ENCODE measurements at regions not wholly inside any gene's neighbourhood (a gene's known extent, or its start where the extent isn't known, plus 50 kb on each side); places are given as distances from the start of the nearest gene placed in this dataset.

DNA sequence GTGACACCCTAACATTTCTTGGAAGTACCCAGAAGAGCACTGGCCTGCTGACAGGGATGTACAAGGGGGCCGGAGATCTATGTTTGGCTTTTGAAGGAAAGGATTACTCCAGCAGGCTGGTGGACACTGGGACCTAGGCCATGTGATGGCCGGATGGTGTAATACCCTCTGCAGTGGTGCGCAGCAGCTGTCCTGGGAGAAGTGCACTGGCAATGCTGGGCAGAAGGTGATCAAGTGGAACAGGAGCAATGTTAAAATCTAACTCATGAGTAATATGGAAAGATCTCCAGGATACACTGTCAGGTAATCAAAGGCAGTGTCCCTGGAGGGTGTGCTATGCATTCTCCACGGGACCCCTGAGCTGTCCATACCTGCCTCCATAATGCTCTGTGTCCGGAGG, 71.2 kb upstream of the POMGNT2 start:
- ATAC-seq (no peak), DNase-seq (no peak)
- Histone ChIP-seq H3K4me3 (no peak overlapping the region), H3K27ac (no peak overlapping the region), H3K27me3 (no peaks in the 10 kb centered on the region), H3K4me1 (peaks cover 0 to 8% of the 10 kb centered on the region in 2 donors), H3K9me3 (no peaks in the 10 kb centered on the region), H3K36me3 (no peaks in the 10 kb centered on the region)
- intact Hi-C loops (cut with DNase I; ENCODE audit: low total_unique reads): no loop called here
- TF ChIP-seq POLR2A (IDR thresholded peaks at IDR 0.05): no peak
- TF ChIP-seq, protein P1, sequence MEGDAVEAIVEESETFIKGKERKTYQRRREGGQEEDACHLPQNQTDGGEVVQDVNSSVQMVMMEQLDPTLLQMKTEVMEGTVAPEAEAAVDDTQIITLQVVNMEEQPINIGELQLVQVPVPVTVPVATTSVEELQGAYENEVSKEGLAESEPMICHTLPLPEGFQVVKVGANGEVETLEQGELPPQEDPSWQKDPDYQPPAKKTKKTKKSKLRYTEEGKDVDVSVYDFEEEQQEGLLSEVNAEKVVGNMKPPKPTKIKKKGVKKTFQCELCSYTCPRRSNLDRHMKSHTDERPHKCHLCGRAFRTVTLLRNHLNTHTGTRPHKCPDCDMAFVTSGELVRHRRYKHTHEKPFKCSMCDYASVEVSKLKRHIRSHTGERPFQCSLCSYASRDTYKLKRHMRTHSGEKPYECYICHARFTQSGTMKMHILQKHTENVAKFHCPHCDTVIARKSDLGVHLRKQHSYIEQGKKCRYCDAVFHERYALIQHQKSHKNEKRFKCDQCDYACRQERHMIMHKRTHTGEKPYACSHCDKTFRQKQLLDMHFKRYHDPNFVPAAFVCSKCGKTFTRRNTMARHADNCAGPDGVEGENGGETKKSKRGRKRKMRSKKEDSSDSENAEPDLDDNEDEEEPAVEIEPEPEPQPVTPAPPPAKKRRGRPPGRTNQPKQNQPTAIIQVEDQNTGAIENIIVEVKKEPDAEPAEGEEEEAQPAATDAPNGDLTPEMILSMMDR (IDR thresholded peaks at IDR 0.05 in 4 of 5, conservative IDR thresholded peaks at IDR 0.05 in 1 of 5): no peak
- in situ Hi-C loops (cut with MboI; ENCODE audit: low sequenced_read_pairs in 4 of 4): no loop called here

DNA sequence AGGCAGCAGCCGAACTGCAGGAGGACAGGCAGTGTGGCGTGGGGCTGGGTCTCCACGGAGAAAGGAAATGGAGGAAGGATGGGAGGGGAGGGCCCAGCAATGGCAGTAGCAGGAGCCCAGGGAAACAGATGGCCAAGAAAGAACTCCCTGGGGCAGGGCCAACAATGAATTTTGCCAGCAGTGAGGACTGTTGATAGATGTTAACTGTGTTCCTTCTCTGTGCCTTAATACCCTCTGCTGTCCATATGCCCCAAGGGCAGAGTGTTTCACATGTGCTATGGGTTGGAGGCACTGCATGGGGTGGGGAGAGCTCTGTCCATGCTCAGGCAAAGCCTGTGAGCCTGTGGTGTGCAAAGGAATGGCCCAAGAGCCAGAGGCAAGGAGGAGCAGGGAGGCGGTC, 70.8 kb upstream of the POMGNT2 start:
- Histone ChIP-seq H3K27ac (no peak overlapping the region), H3K4me3 (no peak overlapping the region), H3K9me3 (no peaks in the 10 kb centered on the region), H3K4me1 (peaks cover 0 to 8% of the 10 kb centered on the region in 2 donors), H3K27me3 (no peaks in the 10 kb centered on the region), H3K36me3 (no peaks in the 10 kb centered on the region)
- no peak for DNase-seq
- ATAC-seq: peak in 1 of 2 donors; percentile 30
- intact Hi-C loops (cut with DNase I; ENCODE audit: low total_unique reads): no loop called here
- in situ Hi-C loops (cut with MboI; ENCODE audit: low sequenced_read_pairs in 4 of 4): no loop called here
- no peak for TF ChIP-seq POLR2A (IDR thresholded peaks at IDR 0.05)
- TF ChIP-seq, protein P1 (IDR thresholded peaks at IDR 0.05 in 4 of 5, conservative IDR thresholded peaks at IDR 0.05 in 1 of 5): no peak

- TF ChIP-seq, protein P1 (IDR thresholded peaks at IDR 0.05 in 4 of 5, conservative IDR thresholded peaks at IDR 0.05 in 1 of 5): no peak
- TF ChIP-seq POLR2A (IDR thresholded peaks at IDR 0.05): no peak
- intact Hi-C loops (cut with DNase I; ENCODE audit: low total_unique reads): no loop called here
- no peak for DNase-seq
- H3K4me3 ChIP-seq: no peak overlapping the region
- no peak for ATAC-seq
- H3K27ac ChIP-seq: no peak overlapping the region
- H3K27me3 ChIP-seq: no peaks in the 10 kb centered on the region
- no peaks in the 10 kb centered on the region for H3K9me3 ChIP-seq
- in situ Hi-C loops (cut with MboI; ENCODE audit: low sequenced_read_pairs in 4 of 4): no loop called here
- peaks cover 0 to 8% of the 10 kb centered on the region in 2 donors for H3K4me1 ChIP-seq
- no peaks in the 10 kb centered on the region for H3K36me3 ChIP-seq
These were observed 69.7 kb upstream of the POMGNT2 start for GRCh38 chr3:43175541-43175940.

GRCh38 chr3:43173949-43174348, 68.1 kb upstream of the POMGNT2 start:
- H3K9me3 ChIP-seq: no peaks in the 10 kb centered on the region
- H3K27me3 ChIP-seq: no peaks in the 10 kb centered on the region
- ATAC-seq: no peak
- in situ Hi-C loops (cut with MboI; ENCODE audit: low sequenced_read_pairs in 4 of 4) (loop anchor here in 2 of 4 donors (25.0 kb wide), 1 partner anchor 212 kb away; no protein-coding TSS in a partner anchor), intact Hi-C loops (cut with DNase I; ENCODE audit: low total_unique reads) (no loop called here)
- TF ChIP-seq, protein P1 (IDR thresholded peaks at IDR 0.05 in 4 of 5, conservative IDR thresholded peaks at IDR 0.05 in 1 of 5): no peak
- TF ChIP-seq POLR2A (IDR thresholded peaks at IDR 0.05): no peak
- H3K27ac ChIP-seq: no peak overlapping the region
- DNase-seq: no peak
- no peaks in the 10 kb centered on the region for H3K36me3 ChIP-seq
- no peak overlapping the region for H3K4me3 ChIP-seq
- H3K4me1 ChIP-seq: no peaks in the 10 kb centered on the region

DNA sequence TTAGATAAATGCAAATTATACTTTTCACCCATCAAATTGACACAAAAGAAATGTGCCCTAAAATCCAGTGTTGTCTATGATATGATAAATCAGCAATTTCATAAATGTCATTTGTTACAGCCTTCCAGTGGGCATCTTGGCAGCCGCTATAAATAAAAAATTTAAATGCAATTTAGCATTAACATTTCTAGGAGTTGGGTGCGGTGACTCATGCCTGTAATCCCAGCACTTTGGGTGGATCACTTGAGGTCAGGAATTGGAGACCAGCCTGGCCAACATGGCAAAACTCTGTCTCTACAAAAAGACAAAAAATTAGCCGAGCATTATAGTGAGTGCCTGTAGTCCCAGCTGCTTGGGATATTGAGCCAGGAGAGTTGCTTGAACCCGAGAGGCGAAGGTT, 65.9 kb upstream of the POMGNT2 start:
- H3K36me3 ChIP-seq: no peaks in the 10 kb centered on the region
- H3K4me3 ChIP-seq: no peak overlapping the region
- intact Hi-C loops (cut with DNase I; ENCODE audit: low total_unique reads): no loop called here
- H3K4me1 ChIP-seq: no peaks in the 10 kb centered on the region
- TF ChIP-seq, protein P1 (IDR thresholded peaks at IDR 0.05 in 4 of 5, conservative IDR thresholded peaks at IDR 0.05 in 1 of 5): no peak
- no peak for TF ChIP-seq POLR2A (IDR thresholded peaks at IDR 0.05)
- H3K27me3 ChIP-seq: no peaks in the 10 kb centered on the region
- in situ Hi-C loops (cut with MboI; ENCODE audit: low sequenced_read_pairs in 4 of 4): loop anchor here in 2 of 4 donors (25.0 kb wide), 1 partner anchor 209 kb away; no protein-coding TSS in a partner anchor
- DNase-seq (no peak), ATAC-seq (no peak)
- H3K9me3 ChIP-seq: no peaks in the 10 kb centered on the region
- no peak overlapping the region for H3K27ac ChIP-seq

All from gastrocnemius medialis (tissue), 4 donors.